ENCODE measurements at regions not wholly inside any gene's neighbourhood (a gene's known extent, or its start where the extent isn't known, plus 50 kb on each side); places are given as distances from the start of the nearest gene placed in this dataset.

GRCh38 chr21:35311985-35312384 is 262.9 kb upstream of the RUNX1 start (continued):
- no peak for TF ChIP-seq ZIK1 (CRISPR knock-in tag; IDR thresholded peaks at IDR 0.05; ENCODE audit: borderline replicate concordance, low read depth)
- no peak for TF ChIP-seq BCL3 (CRISPR knock-in tag; IDR thresholded peaks at IDR 0.05)

GRCh38 chr21:35309316-35309715 is 260.2 kb upstream of the RUNX1 start:
- H3K4me1 ChIP-seq (ENCODE audit: insufficient read depth, low read length), result no peaks in the 10 kb centered on the region
- in situ Hi-C loops (cut with HindIII; ENCODE audit: extremely low pct_ligation_motif_present, low pct_unique_long_range_greater_than_20kb), result no loop called here
- no peak overlapping the region for H3K27ac ChIP-seq (ENCODE audit: extremely low read length, insufficient read depth, low read length)
- 3% methylated on average over 3 of the region's 3 CpGs for WGBS (ENCODE audit: low lambda C conversion rate)
- no peak for FAIRE-seq
- no peaks in the 10 kb centered on the region for H3K9me3 ChIP-seq (ENCODE audit: low read length)
- ChIA-PET CTCF (ENCODE audit: low intra/inter-chr PET ratio, low total read pairs) (no interaction called here), POLR2A (no interaction called here)
- ATAC-seq, result no peak
- no peak for DNase-seq (ENCODE audit: low spot score)
- H3K36me3 ChIP-seq (replicated peaks in 1 of 2; ENCODE audit: control insufficient read depth in 1 of 2, insufficient read depth in 2 of 2, low read length in 2 of 2), result no peaks in the 10 kb centered on the region
- no peaks in the 10 kb centered on the region for H4K20me1 ChIP-seq (ENCODE audit: insufficient read depth, low read length)
- BruUV-seq (replicated peaks), result no TSS peak
- no peak overlapping the region for H3K4me3 ChIP-seq (replicated peaks in 1 of 3; ENCODE audit: insufficient read depth in 1 of 3, low read depth in 2 of 3, low read length in 3 of 3)
- intact Hi-C loops (cut with micrococcal nuclease; ENCODE audit: unreplicated experiment), result no loop called here
- no peaks in the 10 kb centered on the region for H3K79me2 ChIP-seq (ENCODE audit: insufficient read depth, low read length)
- H3K27me3 ChIP-seq (ENCODE audit: control insufficient read depth in 1 of 2, insufficient read depth in 2 of 2, low read length in 2 of 2), result no peaks in the 10 kb centered on the region
- H3K9ac ChIP-seq (ENCODE audit: insufficient read depth, low read depth, low read length), result no peak overlapping the region
- TF ChIP-seq HES4 (CRISPR knock-in tag; IDR thresholded peaks at IDR 0.05; ENCODE audit: borderline replicate concordance) (no peak), NFIB (CRISPR knock-in tag; IDR thresholded peaks at IDR 0.05; ENCODE audit: borderline replicate concordance) (no peak), SYNCRIP (IDR thresholded peaks at IDR 0.05; ENCODE audit: insufficient read depth, low read depth, low read length) (no peak), ZNF672 (CRISPR knock-in tag; IDR thresholded peaks at IDR 0.05) (no peak), ZBTB39 (CRISPR knock-in tag; IDR thresholded peaks at IDR 0.05) (no peak), ZNF598 (CRISPR knock-in tag; IDR thresholded peaks at IDR 0.05; ENCODE audit: borderline replicate concordance) (no peak), ZFP90 (CRISPR knock-in tag; IDR thresholded peaks at IDR 0.05; ENCODE audit: borderline replicate concordance) (no peak), NRL (CRISPR knock-in tag; IDR thresholded peaks at IDR 0.05; ENCODE audit: borderline replicate concordance) (no peak), SKI (IDR thresholded peaks at IDR 0.05; ENCODE audit: partially characterized antibody) (no peak), SRSF4 (IDR thresholded peaks at IDR 0.05; ENCODE audit: low read depth, low read length, poor library complexity, severe bottlenecking) (no peak), ZNF207 (IDR thresholded peaks at IDR 0.05; ENCODE audit: borderline replicate concordance) (no peak), ZNF619 (CRISPR knock-in tag; IDR thresholded peaks at IDR 0.05) (no peak)
- no peak overlapping the region for H3K4me2 ChIP-seq (ENCODE audit: low read depth, low read length)
- H2AFZ ChIP-seq (ENCODE audit: low read length), result no peak overlapping the region

Measured in HepG2 (cell line).